GM12891 (cell line): ENCODE measurements at regions not wholly inside any gene's neighbourhood (a gene's known extent, or its start where the extent isn't known, plus 50 kb on each side); places are given as distances from the start of the nearest gene placed in this dataset.

Source experiments
- PAX5 ChIP-seq: IDR thresholded peaks from 2 replicates; pipeline ENCODE4 v1.6.1; 2011; ENCODE audit warnings: low read length, moderate library complexity, mild to moderate bottlenecking; ENCODE audit not compliant: insufficient read depth, severe bottlenecking
- POLR2A ChIP-seq: IDR thresholded peaks from 2 replicates; pipeline ENCODE4 v1.6.1; 2011; ENCODE audit warnings: low read depth, low read length, control low read depth
- POLR2AphosphoS5 ChIP-seq: IDR thresholded peaks from 2 replicates; pipeline ENCODE4 v1.6.1; 2011; ENCODE audit warnings: low read depth, low read length, control low read depth
- SPI1 ChIP-seq: IDR thresholded peaks from 2 replicates; pipeline ENCODE4 v1.6.1; 2011; ENCODE audit warnings: low read depth, low read length, control low read depth
- TAF1 ChIP-seq: IDR thresholded peaks from 2 replicates; pipeline ENCODE4 v1.6.1; 2011; ENCODE audit warnings: low read depth, low read length, control low read depth

DNA sequence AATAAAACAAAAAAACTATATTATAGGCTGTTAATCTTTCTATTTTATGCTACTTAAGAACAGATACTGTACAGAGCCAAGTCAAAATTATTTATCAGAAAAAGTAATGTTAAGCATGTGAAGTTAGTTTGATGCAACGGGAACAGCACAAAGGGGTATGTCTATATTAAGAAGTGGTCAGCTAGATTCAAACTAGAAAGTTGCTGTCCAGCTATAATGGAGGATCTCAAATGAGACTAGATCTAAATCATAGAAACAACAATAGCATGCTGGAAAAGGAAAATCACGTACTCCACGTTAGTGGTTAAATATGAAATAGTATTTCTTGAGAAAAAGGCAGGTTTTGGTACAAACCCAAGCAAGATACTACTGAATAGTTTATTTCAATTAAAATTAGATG lies 1124.0 kb downstream of the GRIK2 start:
- TF ChIP-seq POLR2A, result no peak
- no peak for TF ChIP-seq POLR2AphosphoS5
- TF ChIP-seq SPI1, result no peak
- no peak for TF ChIP-seq PAX5
- TF ChIP-seq TAF1, result no peak
